ENCODE measurements at regions not wholly inside any gene's neighbourhood (a gene's known extent, or its start where the extent isn't known, plus 50 kb on each side); places are given as distances from the start of the nearest gene placed in this dataset.

- TF ChIP-seq RFX5 (IDR thresholded peaks at IDR 0.05; ENCODE audit: low read length) (no peak), RAD21 (IDR thresholded peaks at IDR 0.05; ENCODE audit: low read length) (no peak), ELF1 (IDR thresholded peaks at IDR 0.05) (no peak), CHD2 (IDR thresholded peaks at IDR 0.05; ENCODE audit: low read length, partially characterized antibody) (no peak), MAX (IDR thresholded peaks at IDR 0.05; ENCODE audit: low read depth) (no peak), JUND (IDR thresholded peaks at IDR 0.05) (no peak), NRF1 (IDR thresholded peaks at IDR 0.05; ENCODE audit: low read depth, low read length) (no peak), CTCF (IDR thresholded peaks at IDR 0.05) (no peak)
Measured at GRCh38 chr5:1681955-1682354, 117.7 kb downstream of the MRPL36 start (continued).

- Histone ChIP-seq H3K36me3 (replicated peaks in 1 of 2; ENCODE audit: control insufficient read depth in 1 of 2, insufficient read depth in 2 of 2, low read length in 1 of 2) (no peaks in the 10 kb centered on the region), H3K27me3 (ENCODE audit: insufficient read depth) (peaks cover 56% of the 10 kb centered on the region), H3K4me1 (ENCODE audit: control insufficient read depth in 1 of 2, insufficient read depth in 2 of 2, low read depth in 1 of 2, low read length in 1 of 2) (no peaks in the 10 kb centered on the region), H3K4me2 (no peak overlapping the region), H3F3A (replicated peaks; ENCODE audit: insufficient read depth) (no peaks in the 10 kb centered on the region), H3K9ac (no peak overlapping the region), H3K4me3 (ENCODE audit: low read depth in 2 of 2, low read length in 1 of 2) (no peak overlapping the region), H2AFZ (ENCODE audit: low read depth) (no peak overlapping the region), H3K27ac (ENCODE audit: low read depth in 2 of 2, low read length in 1 of 2) (no peak overlapping the region), H3K9me3 (no peaks in the 10 kb centered on the region), H3K79me2 (ENCODE audit: insufficient read depth) (no peaks in the 10 kb centered on the region), H4K20me1 (ENCODE audit: insufficient read depth) (no peaks in the 10 kb centered on the region), H3K9me2 (no peaks in the 10 kb centered on the region)
- no peak for DNase-seq
- ChIA-PET CTCF (interaction anchor here (1.0 kb wide), 1 partner anchor 28 kb away, joined by 3 read pairs; no protein-coding TSS in a partner anchor), POLR2A (no interaction called here)
- TF ChIP-seq CHD2 (IDR thresholded peaks at IDR 0.05; ENCODE audit: low read length, partially characterized antibody) (no peak), POLR2AphosphoS5 (IDR thresholded peaks at IDR 0.05; ENCODE audit: low read depth, low read length) (no peak), USF2 (IDR thresholded peaks at IDR 0.05; ENCODE audit: borderline replicate concordance, low read depth, low read length) (no peak), SMC3 (IDR thresholded peaks at IDR 0.05; ENCODE audit: low read depth, low read length) (no peak), FOSL2 (IDR thresholded peaks at IDR 0.05; ENCODE audit: borderline replicate concordance, low read depth) (no peak), ELF1 (IDR thresholded peaks at IDR 0.05) (no peak), TEAD4 (IDR thresholded peaks at IDR 0.05; ENCODE audit: borderline replicate concordance, insufficient read depth) (no peak), RXRA (IDR thresholded peaks at IDR 0.05; ENCODE audit: borderline replicate concordance, low read depth) (no peak), PBX3 (IDR thresholded peaks at IDR 0.05) (no peak), IRF3 (IDR thresholded peaks at IDR 0.05; ENCODE audit: low read depth, low read length) (no peak), RCOR1 (IDR thresholded peaks at IDR 0.05; ENCODE audit: low read length) (no peak), FOXJ3 (CRISPR knock-in tag; IDR thresholded peaks at IDR 0.05) (no peak), MEF2A (IDR thresholded peaks at IDR 0.05; ENCODE audit: borderline replicate concordance, low read depth) (no peak), TAF1 (IDR thresholded peaks at IDR 0.05; ENCODE audit: borderline replicate concordance, low read depth, low read length) (no peak), RAD21 (IDR thresholded peaks at IDR 0.05; ENCODE audit: low read length) (no peak)
- 16% methylated on average over 21 of the region's 25 CpGs for WGBS (ENCODE audit: low lambda C conversion rate)
Measured at GRCh38 chr5:1673042-1673677, 126.5 kb downstream of the MRPL36 start.
